ENCODE measurements at regions not wholly inside any gene's neighbourhood (a gene's known extent, or its start where the extent isn't known, plus 50 kb on each side); places are given as distances from the start of the nearest gene placed in this dataset.

DNA sequence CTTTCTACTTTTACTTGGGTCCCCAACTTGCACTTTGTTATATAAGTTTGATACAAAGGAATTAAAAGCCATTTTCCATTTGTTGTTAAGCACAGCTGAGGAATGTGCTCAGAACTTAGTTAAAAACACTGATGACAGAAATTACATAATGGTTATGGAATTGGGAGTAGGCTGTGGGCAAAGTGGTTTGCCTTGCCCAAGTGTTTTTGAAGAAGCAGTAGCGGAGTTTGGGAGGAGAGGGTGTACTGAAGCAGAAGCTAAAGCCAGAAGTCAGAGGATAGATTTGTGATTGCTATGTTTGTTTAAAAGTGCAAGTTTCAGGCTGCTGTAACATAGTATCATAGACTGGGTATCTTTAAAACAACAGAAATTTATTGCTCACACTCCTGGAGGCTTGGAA lies 391.8 kb downstream of the DUSP10 start:
- ChIA-PET SMC1A (ENCODE audit: uncharacterized antibody, unreplicated experiment) (no interaction called here), POLR2A (no interaction called here), RAD21 (ENCODE audit: unreplicated experiment) (no interaction called here), CTCF (no interaction called here)
- no peak overlapping the region for H3K9ac ChIP-seq (ENCODE audit: control insufficient read depth, insufficient read depth, low read length)
- WGBS (ENCODE audit: insufficient coverage, insufficient replicate concordance, low lambda C conversion rate, missing lambda C conversion rate) = 0% methylated on average over 1 of the region's 1 CpG
- H3K4me2 ChIP-seq (ENCODE audit: control insufficient read depth, insufficient read depth) = no peak overlapping the region
- no peak overlapping the region for H3K4me3 ChIP-seq
- H3K79me2 ChIP-seq (ENCODE audit: control insufficient read depth, insufficient read depth, low read length) = no peaks in the 10 kb centered on the region
- no peak for ATAC-seq
- intact Hi-C loops (cut with micrococcal nuclease; ENCODE audit: unreplicated experiment) (no loop called here), in situ Hi-C loops (cut with MboI) (no loop called here)
- H3K9me3 ChIP-seq (replicated peaks; ENCODE audit: control insufficient read depth, insufficient read depth, low read length) = no peaks in the 10 kb centered on the region
- TF ChIP-seq BHLHE40 (IDR thresholded peaks at IDR 0.05; ENCODE audit: borderline replicate concordance in 1 of 2, low read depth in 2 of 2, low read length in 1 of 2) = no peak
- TF ChIP-seq CBX5 (IDR thresholded peaks at IDR 0.05; ENCODE audit: low read depth) = no peak
- TF ChIP-seq KLF5 (IDR thresholded peaks at IDR 0.05; ENCODE audit: partially characterized antibody) = no peak
- TF ChIP-seq SUZ12 (IDR thresholded peaks at IDR 0.05; ENCODE audit: unreplicated experiment) = no peak
- TF ChIP-seq SP1 (IDR thresholded peaks at IDR 0.05; ENCODE audit: low read depth, low read length) = no peak
- FAIRE-seq = no peak
- no peak for DNase-seq (ENCODE audit: low read depth, low spot score)
- H3K4me1 ChIP-seq (ENCODE audit: control insufficient read depth, insufficient read depth, low read length) = no peaks in the 10 kb centered on the region
- no peaks in the 10 kb centered on the region for H3K27me3 ChIP-seq (replicated peaks in 1 of 2; ENCODE audit: control insufficient read depth in 2 of 2, insufficient read depth in 2 of 2, low read length in 1 of 2)
- BruUV-seq (replicated peaks) = no TSS peak
- no peak overlapping the region for H2AFZ ChIP-seq (ENCODE audit: control insufficient read depth, low read depth, low read length)
- no peak overlapping the region for H3K27ac ChIP-seq (ENCODE audit: control insufficient read depth, insufficient read depth)
- H4K20me1 ChIP-seq (ENCODE audit: control insufficient read depth, insufficient read depth) = no peaks in the 10 kb centered on the region
- H3K36me3 ChIP-seq (ENCODE audit: control insufficient read depth in 2 of 2, insufficient read depth in 2 of 2, low read length in 1 of 2) = no peaks in the 10 kb centered on the region

DNA sequence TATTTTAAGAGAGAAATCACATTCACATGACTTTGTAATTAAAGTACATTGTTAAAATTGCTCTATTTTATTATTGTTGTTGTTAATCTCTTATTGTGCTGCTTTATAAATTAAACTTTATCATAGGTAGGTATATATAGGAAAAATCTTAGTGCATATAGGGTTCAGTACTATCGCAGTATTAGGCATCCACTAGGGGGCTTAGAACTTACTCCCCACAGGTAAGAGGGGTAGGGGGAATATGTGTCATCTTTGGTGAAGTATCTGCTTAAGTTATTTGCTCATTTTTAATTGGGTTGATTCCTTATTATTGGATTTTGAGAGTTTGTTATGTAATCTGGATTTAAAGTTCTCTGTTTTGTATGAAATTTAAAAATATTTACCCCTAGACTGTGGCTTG lies 385.2 kb downstream of the DUSP10 start:
- TF ChIP-seq ZSCAN29 (IDR thresholded peaks at IDR 0.05) = no peak
- TF ChIP-seq CTCF (IDR thresholded peaks at IDR 0.05 in 2 of 3, conservative IDR thresholded peaks at IDR 0.05 in 1 of 3; ENCODE audit: control insufficient read depth in 2 of 3, extremely low read depth in 1 of 3, insufficient read depth in 1 of 3, low read depth in 3 of 3, low read length in 3 of 3) = peak in 2 of 3 experiments; percentile 16 to 26; a peak in 3 of 6 replicates
- Histone ChIP-seq H3K36me3 (ENCODE audit: control insufficient read depth in 2 of 2, insufficient read depth in 2 of 2, low read length in 1 of 2) (no peaks in the 10 kb centered on the region), H4K20me1 (ENCODE audit: control insufficient read depth, insufficient read depth) (no peaks in the 10 kb centered on the region), H3K27ac (ENCODE audit: control insufficient read depth, insufficient read depth) (no peak overlapping the region), H3K4me1 (ENCODE audit: control insufficient read depth, insufficient read depth, low read length) (no peaks in the 10 kb centered on the region), H3K9ac (ENCODE audit: control insufficient read depth, insufficient read depth, low read length) (no peak overlapping the region), H3K9me3 (replicated peaks; ENCODE audit: control insufficient read depth, insufficient read depth, low read length) (no peaks in the 10 kb centered on the region), H3K79me2 (ENCODE audit: control insufficient read depth, insufficient read depth, low read length) (no peaks in the 10 kb centered on the region), H3K4me3 (no peak overlapping the region), H3K27me3 (replicated peaks in 1 of 2; ENCODE audit: control insufficient read depth in 2 of 2, insufficient read depth in 2 of 2, low read length in 1 of 2) (no peaks in the 10 kb centered on the region), H3K4me2 (ENCODE audit: control insufficient read depth, insufficient read depth) (no peak overlapping the region), H2AFZ (ENCODE audit: control insufficient read depth, low read depth, low read length) (no peak overlapping the region)
- ChIA-PET RAD21 (ENCODE audit: unreplicated experiment) (interaction anchor here (0.6 kb wide), 1 partner anchor 961 kb away, joined by 3 read pairs; no protein-coding TSS in a partner anchor), CTCF (no interaction called here), POLR2A (no interaction called here), SMC1A (ENCODE audit: uncharacterized antibody, unreplicated experiment) (interaction anchor here (1.1 kb wide), 1 partner anchor 79 kb away, joined by 3 read pairs; no protein-coding TSS in a partner anchor)
- 46% methylated on average over 1 of the region's 1 CpG for WGBS (ENCODE audit: insufficient coverage, insufficient replicate concordance, low lambda C conversion rate, missing lambda C conversion rate)
- no TSS peak for BruUV-seq (replicated peaks)
- in situ Hi-C loops (cut with MboI) = no loop called here
- ATAC-seq (peak; percentile 44; the same call in 2 of the 3 replicates), DNase-seq (ENCODE audit: low read depth, low spot score) (no peak), FAIRE-seq (no peak)
- intact Hi-C loops (cut with micrococcal nuclease; ENCODE audit: unreplicated experiment) = no loop called here
